DND-41 (cell line): ENCODE measurements at regions not wholly inside any gene's neighbourhood (a gene's known extent, or its start where the extent isn't known, plus 50 kb on each side); places are given as distances from the start of the nearest gene placed in this dataset.

Experiments used
- EZH2 ChIP-seq: IDR thresholded peaks from 3 replicates; pipeline ENCODE4 v1.6.1; 2012; ENCODE audit warnings: borderline replicate concordance, low read depth, mild to moderate bottlenecking, moderate library complexity, low read length, inconsistent platforms; ENCODE audit not compliant: severe bottlenecking
- TF ChIP-seq, protein P1 (sequence below): IDR thresholded peaks from 2 replicates; pipeline ENCODE4 v1.5.1; 2012; ENCODE audit warnings: borderline replicate concordance, low read length, moderate library complexity, mild to moderate bottlenecking; ENCODE audit not compliant: poor library complexity, severe bottlenecking; ENCODE audit errors: extremely low read depth

GRCh38 chr22:49510718-49511117, 317.0 kb downstream of the BRD1 start:
- TF ChIP-seq, protein P1, sequence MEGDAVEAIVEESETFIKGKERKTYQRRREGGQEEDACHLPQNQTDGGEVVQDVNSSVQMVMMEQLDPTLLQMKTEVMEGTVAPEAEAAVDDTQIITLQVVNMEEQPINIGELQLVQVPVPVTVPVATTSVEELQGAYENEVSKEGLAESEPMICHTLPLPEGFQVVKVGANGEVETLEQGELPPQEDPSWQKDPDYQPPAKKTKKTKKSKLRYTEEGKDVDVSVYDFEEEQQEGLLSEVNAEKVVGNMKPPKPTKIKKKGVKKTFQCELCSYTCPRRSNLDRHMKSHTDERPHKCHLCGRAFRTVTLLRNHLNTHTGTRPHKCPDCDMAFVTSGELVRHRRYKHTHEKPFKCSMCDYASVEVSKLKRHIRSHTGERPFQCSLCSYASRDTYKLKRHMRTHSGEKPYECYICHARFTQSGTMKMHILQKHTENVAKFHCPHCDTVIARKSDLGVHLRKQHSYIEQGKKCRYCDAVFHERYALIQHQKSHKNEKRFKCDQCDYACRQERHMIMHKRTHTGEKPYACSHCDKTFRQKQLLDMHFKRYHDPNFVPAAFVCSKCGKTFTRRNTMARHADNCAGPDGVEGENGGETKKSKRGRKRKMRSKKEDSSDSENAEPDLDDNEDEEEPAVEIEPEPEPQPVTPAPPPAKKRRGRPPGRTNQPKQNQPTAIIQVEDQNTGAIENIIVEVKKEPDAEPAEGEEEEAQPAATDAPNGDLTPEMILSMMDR, result no peak
- no peak for TF ChIP-seq EZH2
